K562 (cell line): ENCODE measurements at regions not wholly inside any gene's neighbourhood (a gene's known extent, or its start where the extent isn't known, plus 50 kb on each side); places are given as distances from the start of the nearest gene placed in this dataset.

Experiments used
- CXXC5 ChIP-seq: fragments of 250-450 bp; sonication (Bioruptor Pico); IDR thresholded peaks from 2 replicates; pipeline ENCODE4 v1.8.0; 2022; ENCODE audit warnings: inconsistent platforms, mild to moderate bottlenecking, moderate library complexity
- EP400 ChIP-seq: fragments of 450-650 bp; IDR thresholded peaks from 2 replicates; pipeline ENCODE4 v1.6.1; 2017; ENCODE audit warnings: antibody characterized with exemption, mild to moderate bottlenecking, moderate library complexity
- HMG20B ChIP-seq: fragments of 250-450 bp; sonication (Bioruptor Pico); IDR thresholded peaks from 2 replicates; pipeline ENCODE4 v1.5.0; 2021; ENCODE audit warnings: mild to moderate bottlenecking
- KDM5B ChIP-seq: fragments of 200-600 bp; sonication (generic); IDR thresholded peaks from 2 replicates; pipeline ENCODE4 v1.6.1; 2012; ENCODE audit warnings: low read depth, mild to moderate bottlenecking, moderate library complexity, low read length, control low read depth, inconsistent platforms; ENCODE audit not compliant: insufficient replicate concordance
- KHSRP ChIP-seq: fragments of 450-650 bp; IDR thresholded peaks from 2 replicates; pipeline ENCODE4 v1.6.1; 2017
- POLR2A ChIP-seq: fragments of 450-650 bp; conservative IDR thresholded peaks from 2 replicates; pipeline ENCODE4 v1.6.1; 2016
- RBFOX2 ChIP-seq: fragments of 200-400 bp; formaldehyde crosslinking; IDR thresholded peaks from 2 replicates; pipeline ENCODE4 v1.6.1; 2017; ENCODE audit warnings: low read depth, mild to moderate bottlenecking, low read length, moderate library complexity
- ZNF311 ChIP-seq: fragments of 250-450 bp; sonication (Bioruptor Pico); IDR thresholded peaks from 2 replicates; pipeline ENCODE4 v1.4.0; 2020; ENCODE audit warnings: mild to moderate bottlenecking, moderate library complexity
- TF ChIP-seq, protein P1 (sequence below): fragments of 450-650 bp; IDR thresholded peaks from 2 replicates; pipeline ENCODE4 v1.7.1; 2018; ENCODE audit warnings: mild to moderate bottlenecking, low read depth; ENCODE audit not compliant: partially characterized antibody
- TF ChIP-seq, protein P2 (sequence below): fragments of 250-450 bp; sonication (Bioruptor Pico); IDR thresholded peaks from 2 replicates; pipeline ENCODE4 v1.9.0; 2021; ENCODE audit warnings: mild to moderate bottlenecking
- TF ChIP-seq, protein P3 (sequence below): fragments of 450-650 bp; formaldehyde crosslinking; IDR thresholded peaks from 2 replicates; pipeline ENCODE4 v1.4.0; 2022; ENCODE audit warnings: missing genetic modification characterization
- TF ChIP-seq, protein P4 (sequence below): fragments of 450-650 bp; formaldehyde crosslinking; IDR thresholded peaks from 2 replicates; pipeline ENCODE4 v1.4.0; 2022; ENCODE audit warnings: missing genetic modification characterization

DNA sequence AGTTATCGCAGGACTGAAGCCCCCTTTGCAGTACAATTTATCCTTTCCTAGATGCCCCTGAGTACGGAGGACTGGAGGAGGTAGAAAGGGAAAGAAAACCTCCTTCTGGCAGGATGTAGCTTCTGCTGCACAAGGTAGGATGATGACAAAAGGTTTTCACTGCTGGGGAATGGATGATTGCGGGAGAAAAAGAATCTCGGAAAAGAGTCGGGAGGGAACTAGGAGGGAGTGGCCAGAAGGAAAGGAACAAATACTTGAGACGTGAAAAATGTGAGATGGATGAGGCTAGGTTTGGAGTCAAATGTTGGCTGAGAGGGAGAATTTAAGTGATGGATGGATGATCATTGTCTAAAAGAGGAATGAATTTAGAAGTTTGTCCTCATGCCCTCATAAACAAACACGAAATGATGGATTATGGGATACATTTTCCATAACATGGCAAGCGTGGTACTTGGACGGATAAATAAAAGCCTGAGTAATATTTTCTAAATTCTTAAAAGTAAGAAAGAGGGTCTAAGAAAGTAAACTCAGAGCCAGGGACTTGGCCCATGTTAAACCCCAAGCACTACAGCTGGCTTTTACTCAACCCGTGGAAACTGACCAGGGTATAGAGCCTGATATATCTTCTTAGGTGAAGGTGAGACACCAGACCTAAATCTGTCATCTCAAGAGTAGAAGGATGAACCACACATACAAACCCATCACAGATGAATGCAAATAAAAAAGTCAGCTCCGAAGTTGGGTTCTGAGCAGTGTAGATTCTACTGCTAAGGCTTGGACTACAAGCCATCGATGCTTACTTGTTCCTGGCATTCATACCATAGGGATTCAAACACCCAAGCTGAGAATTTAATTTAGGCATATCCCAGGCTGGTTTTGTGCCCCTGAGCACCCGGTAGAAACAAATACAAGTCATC is 72.4 kb downstream of the HFE start (continued):
- TF ChIP-seq KDM5B (no peak), CXXC5 (CRISPR knock-in tag) (no peak), EP400 (no peak), RBFOX2 (peak; percentile 33; the same call in 1 of the 2 replicates), HMG20B (CRISPR knock-in tag) (no peak), ZNF311 (CRISPR knock-in tag) (no peak), KHSRP (peak; percentile 36; the same call in 1 of the 2 replicates), POLR2A (peak; percentile 53)
- TF ChIP-seq, protein P1, sequence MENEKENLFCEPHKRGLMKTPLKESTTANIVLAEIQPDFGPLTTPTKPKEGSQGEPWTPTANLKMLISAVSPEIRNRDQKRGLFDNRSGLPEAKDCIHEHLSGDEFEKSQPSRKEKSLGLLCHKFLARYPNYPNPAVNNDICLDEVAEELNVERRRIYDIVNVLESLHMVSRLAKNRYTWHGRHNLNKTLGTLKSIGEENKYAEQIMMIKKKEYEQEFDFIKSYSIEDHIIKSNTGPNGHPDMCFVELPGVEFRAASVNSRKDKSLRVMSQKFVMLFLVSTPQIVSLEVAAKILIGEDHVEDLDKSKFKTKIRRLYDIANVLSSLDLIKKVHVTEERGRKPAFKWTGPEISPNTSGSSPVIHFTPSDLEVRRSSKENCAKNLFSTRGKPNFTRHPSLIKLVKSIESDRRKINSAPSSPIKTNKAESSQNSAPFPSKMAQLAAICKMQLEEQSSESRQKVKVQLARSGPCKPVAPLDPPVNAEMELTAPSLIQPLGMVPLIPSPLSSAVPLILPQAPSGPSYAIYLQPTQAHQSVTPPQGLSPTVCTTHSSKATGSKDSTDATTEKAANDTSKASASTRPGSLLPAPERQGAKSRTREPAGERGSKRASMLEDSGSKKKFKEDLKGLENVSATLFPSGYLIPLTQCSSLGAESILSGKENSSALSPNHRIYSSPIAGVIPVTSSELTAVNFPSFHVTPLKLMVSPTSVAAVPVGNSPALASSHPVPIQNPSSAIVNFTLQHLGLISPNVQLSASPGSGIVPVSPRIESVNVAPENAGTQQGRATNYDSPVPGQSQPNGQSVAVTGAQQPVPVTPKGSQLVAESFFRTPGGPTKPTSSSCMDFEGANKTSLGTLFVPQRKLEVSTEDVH: no peak
- TF ChIP-seq, protein P2, sequence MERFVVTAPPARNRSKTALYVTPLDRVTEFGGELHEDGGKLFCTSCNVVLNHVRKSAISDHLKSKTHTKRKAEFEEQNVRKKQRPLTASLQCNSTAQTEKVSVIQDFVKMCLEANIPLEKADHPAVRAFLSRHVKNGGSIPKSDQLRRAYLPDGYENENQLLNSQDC (CRISPR knock-in tag): peak; percentile 82
- TF ChIP-seq, protein P3, sequence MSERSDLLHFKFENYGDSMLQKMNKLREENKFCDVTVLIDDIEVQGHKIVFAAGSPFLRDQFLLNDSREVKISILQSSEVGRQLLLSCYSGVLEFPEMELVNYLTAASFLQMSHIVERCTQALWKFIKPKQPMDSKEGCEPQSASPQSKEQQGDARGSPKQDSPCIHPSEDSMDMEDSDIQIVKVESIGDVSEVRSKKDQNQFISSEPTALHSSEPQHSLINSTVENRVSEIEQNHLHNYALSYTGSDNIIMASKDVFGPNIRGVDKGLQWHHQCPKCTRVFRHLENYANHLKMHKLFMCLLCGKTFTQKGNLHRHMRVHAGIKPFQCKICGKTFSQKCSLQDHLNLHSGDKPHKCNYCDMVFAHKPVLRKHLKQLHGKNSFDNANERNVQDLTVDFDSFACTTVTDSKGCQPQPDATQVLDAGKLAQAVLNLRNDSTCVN: peak; percentile 52; the same call in 1 of the 2 replicates
- TF ChIP-seq, protein P4, sequence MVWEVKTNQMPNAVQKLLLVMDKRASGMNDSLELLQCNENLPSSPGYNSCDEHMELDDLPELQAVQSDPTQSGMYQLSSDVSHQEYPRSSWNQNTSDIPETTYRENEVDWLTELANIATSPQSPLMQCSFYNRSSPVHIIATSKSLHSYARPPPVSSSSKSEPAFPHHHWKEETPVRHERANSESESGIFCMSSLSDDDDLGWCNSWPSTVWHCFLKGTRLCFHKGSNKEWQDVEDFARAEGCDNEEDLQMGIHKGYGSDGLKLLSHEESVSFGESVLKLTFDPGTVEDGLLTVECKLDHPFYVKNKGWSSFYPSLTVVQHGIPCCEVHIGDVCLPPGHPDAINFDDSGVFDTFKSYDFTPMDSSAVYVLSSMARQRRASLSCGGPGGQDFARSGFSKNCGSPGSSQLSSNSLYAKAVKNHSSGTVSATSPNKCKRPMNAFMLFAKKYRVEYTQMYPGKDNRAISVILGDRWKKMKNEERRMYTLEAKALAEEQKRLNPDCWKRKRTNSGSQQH: peak; percentile 90
- TF ChIP-seq, all 486 proteins: peak for 59
